HEK293T (cell line): ENCODE measurements at regions not wholly inside any gene's neighbourhood (a gene's known extent, or its start where the extent isn't known, plus 50 kb on each side); places are given as distances from the start of the nearest gene placed in this dataset.

ENCODE experiments used
- FOXK2 ChIP-seq: fragments of 450-650 bp; IDR thresholded peaks from 2 replicates; pipeline ENCODE4 v1.6.1; 2016; ENCODE audit warnings: mild to moderate bottlenecking
- TARDBP ChIP-seq: fragments of 450-650 bp; IDR thresholded peaks from 2 replicates; pipeline ENCODE4 v1.6.1; 2016

- TF ChIP-seq TARDBP, result no peak
- no peak for TF ChIP-seq FOXK2
Observed at GRCh38 chr11:69215784-69216415, 60.2 kb downstream of the SMIM38 start.
